ENCODE measurements at regions not wholly inside any gene's neighbourhood (a gene's known extent, or its start where the extent isn't known, plus 50 kb on each side); places are given as distances from the start of the nearest gene placed in this dataset.
"Not testable (repeated sequence)": the region's sequence is repeated elsewhere in the genome, so short reads cannot be mapped to it uniquely, and the experiment has no call there.

DNA sequence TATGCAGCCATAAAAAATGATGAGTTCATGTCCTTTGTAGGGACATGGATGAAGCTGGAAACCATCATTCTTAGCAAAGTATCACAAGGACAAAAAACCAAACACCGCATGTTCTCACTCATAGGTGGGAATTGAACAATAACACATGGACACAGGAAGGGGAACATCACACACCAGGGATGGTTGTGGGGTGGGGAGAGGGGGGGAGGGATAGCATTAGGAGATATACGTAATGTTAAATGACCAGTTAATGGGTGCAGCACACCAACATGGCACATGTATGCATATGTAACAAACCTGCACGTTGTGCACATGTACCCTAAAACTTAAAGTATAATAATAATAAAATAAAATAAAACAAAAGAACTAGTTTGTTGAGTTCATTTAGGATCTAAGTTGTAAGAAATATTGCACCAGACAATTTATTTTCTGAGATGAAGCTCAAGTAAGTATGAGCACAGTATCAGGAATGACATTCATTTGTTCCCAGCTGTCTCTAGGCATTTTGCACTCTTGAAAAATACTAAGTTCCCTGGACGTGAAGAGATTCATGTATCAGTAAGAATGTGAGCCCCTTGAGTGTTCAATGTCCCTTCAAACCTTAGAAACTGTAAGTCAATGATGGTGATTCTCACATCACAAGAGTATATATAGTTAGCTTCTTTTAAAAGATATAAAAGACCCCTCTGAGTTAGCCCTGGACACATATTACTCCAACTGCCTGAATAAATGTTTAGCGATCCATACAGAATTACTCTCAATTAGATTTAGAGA, 1519.3 kb upstream of the TPTE start:
- DNase-seq: not testable (repeated sequence)

DNA sequence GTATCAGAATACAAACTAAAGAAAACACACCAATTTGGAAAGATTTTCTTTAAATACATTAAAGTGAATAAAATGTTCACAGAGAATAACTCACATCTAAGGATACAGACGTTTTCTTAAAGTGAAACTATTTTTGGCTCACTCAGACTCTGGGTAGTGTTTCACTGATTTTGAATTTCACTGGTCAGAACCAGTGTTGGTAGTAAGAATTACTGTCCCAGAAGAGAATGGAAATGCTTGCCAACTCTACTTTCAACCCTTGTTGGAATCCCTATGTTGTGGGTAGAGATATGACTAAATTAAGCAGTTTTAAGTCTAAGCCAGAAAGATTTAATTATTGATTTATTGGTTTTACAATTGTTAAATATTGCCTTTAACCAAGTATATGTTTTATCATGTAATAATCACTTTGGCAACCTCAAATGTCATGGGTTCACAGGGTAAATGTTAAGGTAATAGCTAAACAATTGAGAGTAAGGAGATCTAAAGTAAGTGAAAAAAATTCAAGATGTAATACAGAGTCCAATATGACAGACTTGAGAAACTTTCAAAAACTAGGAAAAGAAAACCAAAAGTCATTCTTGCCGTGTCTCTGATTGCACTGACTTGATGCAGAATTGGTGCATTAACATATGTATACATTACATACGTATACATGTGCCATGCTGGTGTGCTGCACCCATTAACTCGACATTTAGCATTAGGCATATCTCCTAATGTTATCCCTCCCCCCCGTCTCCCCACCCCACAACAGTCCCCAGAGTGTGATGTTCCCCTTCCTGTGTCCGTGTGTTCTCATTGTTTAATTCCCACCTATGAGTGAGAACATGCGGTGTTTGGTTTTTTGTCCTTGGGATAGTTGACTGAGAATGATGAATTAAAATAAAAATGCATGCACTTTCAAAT, 1517.2 kb upstream of the TPTE start:
- DNase-seq: not testable (repeated sequence)

DNA sequence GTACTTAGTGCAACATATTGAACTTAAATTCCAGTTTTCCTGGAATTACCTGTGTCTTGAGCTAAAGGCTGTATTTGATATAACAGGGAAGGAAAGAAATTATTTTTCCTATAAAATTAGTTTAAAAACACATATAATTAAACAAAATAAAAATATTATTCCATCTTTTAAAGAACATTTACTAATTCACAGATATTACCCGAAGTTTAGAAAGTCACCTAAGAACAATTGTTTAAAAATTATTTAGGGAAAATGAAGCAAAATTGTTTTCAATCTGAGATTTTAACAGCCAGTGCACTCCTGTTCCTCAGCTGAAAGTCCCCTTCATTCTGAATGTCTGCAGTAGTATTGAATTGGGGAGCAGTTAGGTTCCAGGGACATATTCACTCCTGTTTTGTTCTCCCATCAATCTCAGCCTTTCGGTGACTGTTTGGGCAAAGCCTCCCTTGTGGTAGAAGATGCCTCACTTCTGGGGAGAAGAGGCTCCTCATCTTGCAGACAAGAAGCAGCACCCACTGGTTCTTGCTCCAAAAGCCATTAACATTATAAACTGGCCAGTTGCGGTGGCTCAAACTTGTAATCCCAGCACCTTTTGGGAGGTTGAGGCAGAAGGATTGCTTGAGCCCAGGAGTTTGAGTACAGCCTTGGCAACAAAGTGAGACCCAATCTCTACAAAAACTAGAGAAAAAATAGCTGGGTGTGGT, 1516.4 kb upstream of the TPTE start:
- DNase-seq: not testable (repeated sequence)

DNA sequence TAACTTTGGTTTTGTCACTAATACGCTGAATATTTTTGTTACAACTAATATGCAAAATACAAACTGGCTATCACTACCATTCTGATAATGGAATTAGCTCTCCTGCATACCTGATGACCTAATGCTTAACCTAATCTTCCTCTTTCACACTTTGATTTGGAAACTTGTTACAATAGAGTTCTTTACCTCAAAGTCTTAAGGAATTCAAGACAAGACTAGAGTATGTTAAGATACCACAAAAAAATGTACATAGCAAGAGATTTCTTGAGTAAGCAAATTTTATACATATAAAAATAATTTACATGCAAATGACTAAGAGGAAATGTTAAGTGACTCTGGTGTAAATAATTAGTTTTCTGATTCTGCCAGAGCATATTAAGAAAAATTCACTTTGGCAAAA, 1515.7 kb upstream of the TPTE start:
- DNase-seq: not testable (repeated sequence)

DNA sequence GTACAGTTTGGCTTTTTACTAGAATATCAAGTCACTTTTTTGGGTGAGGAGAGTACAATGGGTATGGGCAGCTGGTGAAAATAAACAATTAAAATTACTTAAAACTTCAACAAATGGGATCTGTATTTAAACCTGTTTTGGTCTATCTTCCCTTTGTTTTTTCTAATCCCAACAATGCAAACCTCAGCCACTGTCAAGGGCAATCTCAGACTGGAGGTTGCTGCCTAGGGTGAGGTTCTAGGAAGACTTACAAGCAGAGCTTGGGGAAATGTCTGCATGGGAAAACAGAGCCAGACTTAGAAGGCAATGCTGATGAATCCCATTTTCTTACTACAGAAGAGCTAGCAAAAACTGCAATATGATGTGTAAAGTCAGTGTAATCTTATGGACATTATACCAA, 1515.3 kb upstream of the TPTE start:
- DNase-seq: not testable (repeated sequence)

- DNase-seq: not testable (repeated sequence)
Observed at GRCh38 chr21:9006553-9007323, 1514.6 kb upstream of the TPTE start.

- no peak for DNase-seq
Observed at GRCh38 chr21:9008636-9009035, 1512.7 kb upstream of the TPTE start.

DNA sequence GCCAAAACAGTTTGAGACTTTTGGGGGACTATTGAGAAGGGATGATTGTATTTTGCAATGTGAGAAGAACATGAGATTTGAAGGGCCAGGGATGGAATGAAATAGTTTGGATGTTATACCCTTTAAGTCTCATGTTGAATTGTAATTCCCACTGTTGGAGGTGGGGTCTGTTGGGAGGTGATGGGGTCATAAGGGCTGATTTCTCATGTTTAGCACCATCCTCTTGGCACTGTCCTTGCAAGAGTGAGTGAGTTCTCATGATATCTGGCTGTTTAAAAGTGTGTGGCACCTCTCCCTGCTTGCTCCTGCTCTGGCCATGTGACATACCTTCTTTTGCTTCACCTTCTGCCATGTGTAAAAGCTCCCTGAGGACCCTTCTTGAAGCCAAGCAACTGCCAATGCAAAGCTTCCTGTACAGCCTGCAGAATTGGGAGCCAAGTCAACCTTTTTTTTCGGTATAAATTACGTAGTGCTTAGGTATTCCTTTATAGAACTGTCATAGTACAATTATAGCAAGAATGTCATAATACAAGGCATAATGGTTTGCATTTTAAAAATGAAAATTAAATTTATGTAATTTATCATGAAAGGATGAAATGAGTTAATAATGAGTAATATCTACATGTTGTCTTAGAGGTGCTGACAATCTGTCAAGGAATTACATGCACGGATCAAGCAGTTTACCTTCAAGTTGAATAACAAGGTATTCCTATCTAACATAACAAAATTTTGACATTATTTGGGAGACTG, 1511.9 kb upstream of the TPTE start:
- DNase-seq: not testable (repeated sequence)

DNA sequence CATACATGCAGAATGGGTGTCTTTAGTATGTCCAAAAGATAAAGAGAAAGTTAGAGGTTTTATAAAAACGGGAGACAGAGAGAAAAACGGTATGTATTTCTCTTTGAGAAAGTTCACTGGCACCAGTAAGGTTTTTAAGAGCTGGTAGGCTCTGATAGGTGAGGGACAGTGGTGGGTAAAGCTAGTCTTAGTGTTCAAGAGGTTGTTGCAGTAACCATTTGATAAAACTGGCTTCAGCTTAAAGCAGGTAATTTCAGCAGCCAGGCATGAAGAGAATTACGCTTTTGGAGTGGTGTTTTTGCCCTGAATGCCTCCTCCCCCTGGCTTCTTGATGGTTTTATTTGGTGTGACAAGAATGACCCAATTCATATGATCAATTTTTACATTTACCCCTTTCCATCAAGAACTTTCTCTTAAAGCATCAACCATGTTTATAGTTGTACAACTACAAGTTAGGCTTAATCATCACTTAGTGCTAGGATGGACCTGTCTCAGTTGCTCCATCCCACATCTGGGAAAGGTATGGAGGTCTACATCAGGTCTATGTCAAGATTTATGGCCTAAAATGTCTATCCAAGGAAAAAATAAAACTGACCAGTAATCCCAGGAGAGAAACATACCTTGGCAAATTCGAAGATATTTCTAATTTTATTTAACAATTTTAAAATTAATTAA, 1511.1 kb upstream of the TPTE start:
- DNase-seq: not testable (repeated sequence)

- not testable (repeated sequence) for DNase-seq
Observed at GRCh38 chr21:9010936-9011890, 1510.2 kb upstream of the TPTE start.

GRCh38 chr21:9011916-9012315, 1509.5 kb upstream of the TPTE start:
- not testable (repeated sequence) for DNase-seq

- DNase-seq: not testable (repeated sequence)
Observed at GRCh38 chr21:9013502-9014242, 1507.7 kb upstream of the TPTE start.

GRCh38 chr21:9014243-9014734, 1507.1 kb upstream of the TPTE start:
- not testable (repeated sequence) for DNase-seq

DNA sequence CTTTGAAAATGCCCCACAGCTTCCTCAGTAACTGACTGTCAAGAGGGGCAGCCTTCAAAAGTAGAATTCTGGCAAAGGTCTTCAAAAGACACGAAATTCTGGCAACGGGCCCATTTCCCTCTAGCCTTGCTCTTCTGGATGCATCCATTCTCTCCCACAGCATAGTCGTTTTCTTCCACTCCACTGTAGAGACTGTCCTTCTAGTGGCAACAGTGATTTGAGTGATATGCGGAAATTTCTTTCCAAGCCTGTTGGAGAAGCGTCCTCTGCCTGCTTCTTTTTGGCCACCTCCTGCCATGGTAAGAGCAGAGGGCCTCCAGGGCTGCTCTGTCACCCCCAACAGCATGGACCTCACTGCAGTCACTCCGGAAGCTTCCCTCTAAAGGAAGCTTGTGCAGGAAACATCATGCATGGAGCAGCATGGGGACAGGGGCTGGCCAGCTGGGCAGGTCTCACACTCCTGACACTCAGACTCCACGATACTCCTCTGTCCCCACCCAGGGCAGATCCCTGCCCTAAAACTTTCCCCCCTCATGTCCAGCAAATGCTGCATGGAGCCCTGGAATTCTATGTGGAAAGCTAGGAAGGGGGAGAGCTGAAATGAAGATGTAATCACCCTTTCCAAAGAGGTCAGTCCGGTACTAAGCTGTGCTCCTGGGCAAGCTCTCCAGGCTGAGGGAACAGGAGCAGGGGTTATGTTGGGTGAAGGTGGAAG, 1505.7 kb upstream of the TPTE start:
- not testable (repeated sequence) for DNase-seq

DNA sequence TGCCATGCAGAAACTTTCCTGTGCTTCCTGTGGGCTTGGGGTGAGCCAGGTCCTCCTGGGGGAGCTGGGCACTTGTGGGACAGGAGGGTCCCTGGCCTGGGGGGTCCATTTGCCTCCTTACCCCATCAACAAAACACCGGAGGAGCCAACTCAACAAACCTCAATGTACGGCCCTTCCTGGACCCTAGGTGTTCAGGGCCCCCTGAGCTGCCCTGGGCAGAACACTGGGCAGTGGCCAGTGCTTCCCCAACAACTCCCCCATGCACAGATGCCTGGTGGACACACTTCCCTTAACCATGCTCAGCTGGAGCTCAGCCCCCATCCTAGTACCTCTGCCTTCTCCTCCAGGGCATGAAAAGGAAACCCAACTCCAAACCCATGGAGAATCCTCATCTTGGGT, 1504.2 kb upstream of the TPTE start:
- not testable (repeated sequence) for DNase-seq

DNA sequence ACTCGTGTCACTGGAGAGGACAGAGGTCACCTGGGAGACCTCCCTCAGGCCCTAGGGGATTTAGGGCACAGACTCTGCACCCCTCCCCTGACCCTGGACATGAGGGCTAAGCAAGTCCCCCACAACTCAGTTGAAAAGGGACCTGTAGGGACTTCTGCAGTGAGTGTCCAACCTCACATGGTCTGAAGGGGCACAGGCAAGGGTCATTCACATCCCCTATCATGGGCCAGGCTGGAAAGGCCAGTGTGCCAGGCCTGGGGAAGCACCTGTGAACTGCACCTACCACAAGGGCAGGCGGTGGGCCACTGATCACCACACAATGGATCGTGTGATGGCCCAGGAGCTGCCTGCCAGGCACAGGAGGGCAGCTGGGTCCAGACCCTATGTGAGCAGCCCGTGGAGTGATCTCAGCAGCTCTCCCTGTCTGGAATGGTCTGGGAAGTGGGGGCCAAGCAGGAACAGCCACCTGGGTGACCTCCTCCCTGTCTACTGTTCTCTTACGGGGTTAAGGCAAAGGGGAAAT, 1502.6 kb upstream of the TPTE start:
- DNase-seq: not testable (repeated sequence)

- DNase-seq: not testable (repeated sequence)
Observed at GRCh38 chr21:9024006-9024767, 1497.2 kb upstream of the TPTE start.
